ENCODE measurements at regions not wholly inside any gene's neighbourhood (a gene's known extent, or its start where the extent isn't known, plus 50 kb on each side); places are given as distances from the start of the nearest gene placed in this dataset.

DNA sequence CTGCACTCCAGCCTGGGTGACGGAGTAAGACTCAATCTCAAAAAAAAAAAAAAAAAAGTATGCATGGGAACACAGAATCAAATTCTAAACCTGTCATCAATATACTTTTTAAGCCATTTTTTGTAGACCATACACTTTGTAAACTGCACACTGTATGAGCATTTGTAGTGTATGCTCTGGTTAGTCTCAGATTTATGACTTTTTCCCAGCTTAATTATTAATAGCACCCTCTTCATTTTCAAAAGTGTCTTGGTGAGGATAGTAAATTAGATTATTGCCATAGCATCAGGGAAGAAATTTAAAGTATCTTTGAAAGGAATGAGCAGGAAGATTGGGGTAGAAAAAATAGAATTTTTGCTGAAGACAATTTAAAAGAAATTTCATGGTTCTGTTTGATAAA is 330.8 kb upstream of the RSPO3 start:
- TF ChIP-seq, protein P1, sequence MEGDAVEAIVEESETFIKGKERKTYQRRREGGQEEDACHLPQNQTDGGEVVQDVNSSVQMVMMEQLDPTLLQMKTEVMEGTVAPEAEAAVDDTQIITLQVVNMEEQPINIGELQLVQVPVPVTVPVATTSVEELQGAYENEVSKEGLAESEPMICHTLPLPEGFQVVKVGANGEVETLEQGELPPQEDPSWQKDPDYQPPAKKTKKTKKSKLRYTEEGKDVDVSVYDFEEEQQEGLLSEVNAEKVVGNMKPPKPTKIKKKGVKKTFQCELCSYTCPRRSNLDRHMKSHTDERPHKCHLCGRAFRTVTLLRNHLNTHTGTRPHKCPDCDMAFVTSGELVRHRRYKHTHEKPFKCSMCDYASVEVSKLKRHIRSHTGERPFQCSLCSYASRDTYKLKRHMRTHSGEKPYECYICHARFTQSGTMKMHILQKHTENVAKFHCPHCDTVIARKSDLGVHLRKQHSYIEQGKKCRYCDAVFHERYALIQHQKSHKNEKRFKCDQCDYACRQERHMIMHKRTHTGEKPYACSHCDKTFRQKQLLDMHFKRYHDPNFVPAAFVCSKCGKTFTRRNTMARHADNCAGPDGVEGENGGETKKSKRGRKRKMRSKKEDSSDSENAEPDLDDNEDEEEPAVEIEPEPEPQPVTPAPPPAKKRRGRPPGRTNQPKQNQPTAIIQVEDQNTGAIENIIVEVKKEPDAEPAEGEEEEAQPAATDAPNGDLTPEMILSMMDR (IDR thresholded peaks at IDR 0.05; ENCODE audit: borderline replicate concordance), result no peak

DNA sequence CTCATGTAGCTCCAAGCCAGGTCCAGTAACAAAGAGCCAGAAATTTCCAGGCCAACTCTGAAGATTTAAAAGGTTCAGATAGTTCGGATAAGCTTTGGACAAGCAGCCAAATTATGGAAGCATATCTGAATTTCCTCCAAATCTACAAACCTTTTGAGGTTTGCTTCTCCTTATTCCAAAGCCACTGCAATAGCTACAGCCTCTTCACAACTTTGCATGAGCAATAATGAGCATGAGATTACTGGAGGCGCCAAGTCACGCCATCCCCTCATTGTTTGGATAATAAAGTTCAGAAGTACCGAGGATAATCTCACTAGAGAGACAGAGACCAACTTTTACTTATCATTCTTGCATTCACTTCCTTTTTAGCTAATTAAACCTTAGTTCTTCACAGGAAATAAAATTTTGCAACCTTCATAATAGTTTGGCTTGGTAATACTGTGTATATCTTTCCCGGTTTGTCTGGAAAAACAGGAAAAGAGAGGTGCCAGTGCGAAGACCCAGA is 329.6 kb upstream of the RSPO3 start:
- no peak overlapping the region for H3K27ac ChIP-seq (replicated peaks)
- H3K36me3 ChIP-seq, result no peaks in the 10 kb centered on the region
- no peaks in the 10 kb centered on the region for H3K9me3 ChIP-seq (replicated peaks)
- TF ChIP-seq, protein P1 (IDR thresholded peaks at IDR 0.05; ENCODE audit: borderline replicate concordance), result no peak
- DNase-seq, result no peak
- H3K4me3 ChIP-seq, result no peak overlapping the region
- H3K4me1 ChIP-seq, result no peaks in the 10 kb centered on the region
- intact Hi-C loops (cut with micrococcal nuclease), result no loop called here
- H3K27me3 ChIP-seq (ENCODE audit: low read depth), result no peaks in the 10 kb centered on the region

More for the DNA sequence above, 330.8 kb upstream of the RSPO3 start:
- intact Hi-C loops (cut with micrococcal nuclease), result no loop called here
- H3K27ac ChIP-seq (replicated peaks), result no peak overlapping the region
- DNase-seq, result no peak
- H3K27me3 ChIP-seq (ENCODE audit: low read depth), result no peaks in the 10 kb centered on the region
- no peaks in the 10 kb centered on the region for H3K36me3 ChIP-seq
- no peak overlapping the region for H3K4me3 ChIP-seq
- H3K9me3 ChIP-seq (replicated peaks), result no peaks in the 10 kb centered on the region
- no peaks in the 10 kb centered on the region for H3K4me1 ChIP-seq

DNA sequence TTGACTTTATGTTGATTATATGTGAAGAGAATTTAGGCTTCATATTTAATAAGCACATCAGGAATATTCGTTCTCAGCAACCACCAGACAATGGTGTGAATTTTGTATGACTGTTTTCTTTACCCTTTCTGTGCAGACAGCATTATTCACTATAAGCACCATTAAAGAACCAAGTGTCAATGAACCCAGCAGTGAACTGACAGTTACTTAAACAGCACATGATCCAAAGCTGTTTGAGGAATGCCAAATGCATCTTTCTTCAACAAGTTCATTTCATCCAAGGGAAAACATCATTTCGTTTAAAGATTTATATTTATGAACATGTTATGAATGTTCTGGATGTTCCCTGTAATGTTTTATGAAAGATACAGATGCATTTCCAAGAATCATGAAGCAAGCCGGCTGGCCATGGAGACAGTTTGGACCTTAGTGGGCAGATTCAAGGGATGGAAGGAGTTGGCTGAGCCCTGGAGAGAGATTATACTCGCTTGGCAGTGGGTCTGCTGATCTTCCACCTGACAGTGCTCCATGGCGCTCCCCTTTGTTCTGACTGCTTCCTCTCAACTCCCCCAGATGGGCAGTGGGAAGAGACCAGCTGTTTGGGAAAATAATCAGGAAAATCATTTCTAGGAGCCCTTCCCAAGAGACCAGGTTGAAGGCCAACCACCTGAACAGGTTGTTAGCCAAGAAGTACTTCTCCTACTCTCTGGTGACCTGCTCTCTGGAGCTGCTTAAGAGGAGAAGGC is 326.0 kb upstream of the RSPO3 start:
- intact Hi-C loops (cut with micrococcal nuclease), result no loop called here
- Histone ChIP-seq H3K9me3 (replicated peaks) (no peaks in the 10 kb centered on the region), H3K27me3 (ENCODE audit: low read depth) (peaks cover 4% of the 10 kb centered on the region), H3K36me3 (no peaks in the 10 kb centered on the region), H3K27ac (replicated peaks) (no peak overlapping the region), H3K4me1 (no peaks in the 10 kb centered on the region), H3K4me3 (no peak overlapping the region)
- TF ChIP-seq, protein P1 (IDR thresholded peaks at IDR 0.05; ENCODE audit: borderline replicate concordance), result no peak
- no peak for DNase-seq

DNA sequence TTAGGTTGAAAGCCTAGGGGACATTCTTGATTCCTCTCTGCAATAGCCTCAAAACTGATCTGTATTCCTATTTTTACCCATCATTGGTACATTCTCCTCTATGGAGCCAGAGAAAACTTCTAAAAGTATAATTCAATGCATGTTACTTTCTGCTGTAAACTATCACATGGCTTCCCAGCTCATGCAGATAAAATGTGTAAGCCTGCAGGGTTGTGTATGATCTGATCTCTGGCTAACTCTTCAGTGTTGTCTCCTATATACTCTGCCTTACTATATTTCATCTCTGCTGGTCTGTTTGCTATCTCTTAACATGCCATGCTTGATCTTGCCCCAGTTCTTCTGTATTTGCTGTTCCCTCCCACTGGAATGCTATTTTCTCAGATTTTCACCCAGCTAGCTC is 323.3 kb upstream of the RSPO3 start:
- H3K9me3 ChIP-seq (replicated peaks), result no peaks in the 10 kb centered on the region
- TF ChIP-seq, protein P1 (IDR thresholded peaks at IDR 0.05; ENCODE audit: borderline replicate concordance), result no peak
- intact Hi-C loops (cut with micrococcal nuclease), result no loop called here
- no peak for DNase-seq
- peaks cover 4% of the 10 kb centered on the region for H3K27me3 ChIP-seq (ENCODE audit: low read depth)
- no peak overlapping the region for H3K4me3 ChIP-seq
- H3K4me1 ChIP-seq, result no peaks in the 10 kb centered on the region
- no peak overlapping the region for H3K27ac ChIP-seq (replicated peaks)
- H3K36me3 ChIP-seq, result no peaks in the 10 kb centered on the region

DNA sequence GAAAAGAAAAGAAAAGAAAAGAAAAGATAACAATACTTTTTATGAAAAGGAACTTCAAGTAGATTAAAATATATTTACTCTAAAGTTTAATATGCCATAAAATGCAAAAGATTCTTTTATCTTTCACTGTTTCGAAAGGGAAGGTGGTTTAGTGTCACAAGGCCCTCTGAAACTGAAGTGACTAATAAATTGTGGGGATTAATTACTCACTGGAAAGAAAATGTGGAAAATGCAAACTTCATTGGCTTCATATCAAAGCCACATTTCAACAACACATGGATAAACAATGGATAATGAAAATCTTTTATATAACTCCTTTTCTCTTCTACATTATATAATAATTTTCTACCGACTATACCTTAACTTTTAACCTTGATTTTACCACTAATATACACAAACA is 320.5 kb upstream of the RSPO3 start:
- H3K27me3 ChIP-seq (ENCODE audit: low read depth), result peaks cover 4% of the 10 kb centered on the region
- DNase-seq, result no peak
- no peaks in the 10 kb centered on the region for H3K4me1 ChIP-seq
- H3K27ac ChIP-seq (replicated peaks), result no peak overlapping the region
- intact Hi-C loops (cut with micrococcal nuclease), result no loop called here
- no peaks in the 10 kb centered on the region for H3K9me3 ChIP-seq (replicated peaks)
- TF ChIP-seq, protein P1 (IDR thresholded peaks at IDR 0.05; ENCODE audit: borderline replicate concordance), result no peak
- no peak overlapping the region for H3K4me3 ChIP-seq
- H3K36me3 ChIP-seq, result no peaks in the 10 kb centered on the region

Measured in left ventricle myocardium inferior (tissue), 1 donor.